ENCODE measurements at regions not wholly inside any gene's neighbourhood (a gene's known extent, or its start where the extent isn't known, plus 50 kb on each side); places are given as distances from the start of the nearest gene placed in this dataset.
A peak's percentile ranks its signal among the peaks of the same experiment; 100 is the strongest.
"Not testable (repeated sequence)": the region's sequence is repeated elsewhere in the genome, so short reads cannot be mapped to it uniquely, and the experiment has no call there.

DNA sequence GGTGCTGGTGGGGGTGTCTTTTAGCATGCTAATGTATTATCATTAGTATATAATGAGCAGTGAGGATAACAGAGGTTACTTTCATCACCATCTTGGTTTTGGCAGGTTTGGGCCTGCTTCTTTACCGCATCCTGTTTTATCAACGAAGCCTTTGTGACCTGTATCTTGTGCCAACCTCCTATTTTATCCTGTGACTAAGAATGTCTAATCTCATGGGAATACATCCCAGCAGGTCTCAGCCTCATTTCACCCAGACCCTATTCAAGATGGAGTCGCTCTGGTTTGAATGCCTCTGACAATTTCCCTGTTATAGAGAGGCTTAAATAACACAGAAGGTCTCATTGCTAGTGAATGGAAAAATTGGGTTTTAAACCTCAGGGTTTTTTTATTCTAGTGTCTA is 300.8 kb upstream of the PROX1 start:
- no peak for ATAC-seq

DNA sequence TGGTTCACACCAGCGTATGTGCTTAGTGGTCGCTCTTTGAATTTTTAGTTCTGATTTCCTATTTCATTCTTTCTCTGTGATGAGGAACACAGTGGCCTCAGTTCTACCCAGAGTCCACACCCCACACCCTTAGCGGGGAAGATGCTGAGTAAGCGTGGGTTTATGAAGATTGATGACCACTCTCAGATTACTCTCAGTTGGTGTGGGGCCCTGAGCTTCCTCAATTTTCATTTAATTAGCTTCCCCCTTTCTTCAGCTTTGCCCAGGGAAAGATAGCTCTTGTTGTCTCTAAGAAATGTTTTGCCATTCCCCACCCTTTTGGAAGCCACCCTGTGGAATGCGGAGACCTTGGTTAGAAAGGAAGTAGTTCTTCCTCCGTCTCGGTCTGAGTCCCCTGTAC is 299.9 kb upstream of the PROX1 start:
- no peak for ATAC-seq

DNA sequence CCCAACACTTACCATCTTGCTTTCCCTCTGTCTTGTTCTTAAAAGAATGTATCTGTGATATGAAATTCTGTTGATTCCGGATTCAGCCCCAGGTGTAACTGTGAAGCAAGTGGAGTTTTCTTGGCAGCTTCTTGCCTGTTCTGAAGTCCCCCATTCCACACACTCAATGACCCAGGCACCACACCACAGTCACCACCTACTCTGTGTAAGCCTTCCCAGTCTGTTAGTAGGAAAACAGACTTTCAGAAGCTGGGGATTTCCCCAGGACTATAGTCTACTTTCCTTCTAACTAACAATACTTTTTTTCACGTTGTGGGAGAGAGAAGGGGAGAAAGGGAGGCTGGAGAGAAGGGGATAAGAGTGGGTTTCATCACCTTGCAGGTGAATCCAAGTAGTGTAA is 299.1 kb upstream of the PROX1 start:
- ATAC-seq = peak; percentile 32

DNA sequence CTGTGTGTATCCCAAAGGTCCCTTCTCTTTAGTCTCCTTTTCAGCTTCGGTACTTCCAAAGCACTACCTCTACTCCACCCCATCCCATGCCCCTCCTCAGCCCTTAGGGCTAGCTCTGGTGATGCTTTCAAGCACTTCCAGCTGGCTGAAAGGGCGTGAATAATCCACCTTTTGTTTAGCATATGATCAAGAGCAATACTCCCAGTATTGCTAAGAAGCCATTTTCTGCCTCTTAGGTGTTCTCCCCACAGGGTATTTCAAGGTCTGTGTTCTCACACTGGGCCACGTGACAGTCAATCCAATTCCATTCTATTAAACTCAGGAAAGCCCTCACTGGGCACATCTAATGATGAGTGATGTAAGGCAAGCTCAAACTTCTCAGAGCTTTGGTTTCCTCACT is 298.5 kb upstream of the PROX1 start:
- peak; percentile 91 for ATAC-seq

DNA sequence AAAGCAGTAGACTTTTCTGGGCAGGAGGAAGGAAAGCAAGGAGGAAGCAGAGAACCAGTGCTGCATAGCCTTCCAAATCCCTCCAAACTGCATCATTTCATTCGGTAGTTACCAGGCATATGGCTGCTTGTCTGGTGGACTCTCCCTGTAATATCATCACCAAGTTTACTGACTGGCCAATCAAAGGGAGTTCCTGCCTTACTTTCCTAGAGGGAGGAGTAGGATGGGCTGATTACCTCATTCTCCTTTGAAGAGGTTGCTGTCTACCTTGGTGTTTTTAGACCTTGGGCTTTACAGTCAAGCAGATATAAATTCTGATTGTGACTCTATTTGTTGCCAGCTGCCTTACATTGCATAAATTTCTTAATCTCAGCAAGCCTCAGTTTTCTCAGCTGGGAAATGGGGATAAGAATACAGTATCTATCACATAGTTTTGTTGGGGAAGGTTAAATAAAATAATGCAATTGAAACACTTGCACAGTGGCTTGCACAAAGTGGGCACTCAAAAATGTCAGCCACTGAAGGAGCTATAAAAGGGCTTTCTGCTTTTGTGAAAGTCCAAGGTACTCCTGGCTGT is 297.3 kb upstream of the PROX1 start:
- ATAC-seq = no peak

DNA sequence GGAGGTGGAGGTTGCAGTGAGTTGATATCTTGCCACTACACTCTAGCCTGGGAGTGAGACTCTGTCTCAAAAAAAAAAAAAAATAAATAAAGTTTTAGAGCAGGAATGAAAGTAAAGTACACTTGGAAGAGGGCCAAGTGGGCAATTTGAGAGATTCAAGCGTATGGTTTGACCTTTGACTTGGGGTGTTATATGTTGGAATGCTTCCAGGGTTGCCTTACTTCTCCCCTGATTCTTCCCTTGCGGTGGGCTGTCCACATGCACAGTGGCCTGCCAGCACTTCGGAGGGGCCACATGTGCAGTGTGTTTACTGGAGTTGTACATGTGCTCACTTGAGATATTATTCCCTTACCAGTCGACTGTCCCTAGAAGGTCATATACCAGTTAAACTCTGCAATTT is 295.5 kb upstream of the PROX1 start:
- no peak for ATAC-seq

DNA sequence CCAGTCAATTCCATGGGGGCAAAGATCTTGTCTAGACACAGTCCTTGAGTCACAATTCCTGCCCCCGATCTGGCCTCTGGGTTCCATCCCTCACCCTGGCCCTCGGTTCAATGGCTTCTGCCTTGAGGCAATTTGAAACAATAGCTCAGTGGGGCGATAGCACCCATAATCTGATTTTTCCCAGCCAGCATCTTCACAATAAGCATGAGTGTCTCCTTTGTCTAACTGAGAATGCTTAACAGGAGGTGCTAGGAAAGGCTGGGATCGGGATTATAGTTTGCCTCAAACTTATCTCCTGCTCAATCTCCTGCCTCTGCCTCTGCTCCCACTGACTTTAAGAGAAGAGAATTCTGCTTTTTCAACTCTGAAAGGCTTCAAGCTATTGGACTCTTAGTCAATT is 293.9 kb upstream of the PROX1 start:
- no peak for ATAC-seq

DNA sequence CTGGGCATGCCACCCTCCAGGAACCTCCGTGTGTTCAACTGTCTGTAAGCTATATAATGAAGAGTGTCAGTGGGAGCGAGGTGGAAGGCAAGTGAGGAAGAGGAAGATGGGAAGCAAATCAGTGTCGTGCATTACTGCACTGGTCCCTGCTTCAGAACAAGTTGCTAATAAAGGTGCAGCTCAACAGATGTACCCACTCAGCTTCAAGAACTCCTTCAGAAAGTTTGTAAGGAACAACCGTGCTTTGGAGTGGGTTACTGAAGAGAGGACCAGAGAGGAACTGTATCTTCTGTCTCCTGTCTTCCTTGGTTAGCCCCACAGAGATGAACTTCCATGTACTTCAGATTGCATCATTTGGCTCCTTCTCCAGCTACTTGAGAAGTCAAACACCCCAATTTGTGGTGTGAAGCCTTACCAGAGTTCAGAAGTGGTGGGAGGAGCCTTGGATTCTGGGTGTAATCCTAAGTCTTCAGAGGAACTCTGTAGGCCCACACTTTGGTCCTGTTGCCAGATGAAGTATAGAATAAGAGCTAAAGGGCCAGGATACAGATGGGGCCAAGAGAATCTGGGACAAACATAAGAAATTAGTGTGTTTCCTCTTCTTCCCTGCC is 290.5 kb upstream of the PROX1 start:
- ATAC-seq = no peak

DNA sequence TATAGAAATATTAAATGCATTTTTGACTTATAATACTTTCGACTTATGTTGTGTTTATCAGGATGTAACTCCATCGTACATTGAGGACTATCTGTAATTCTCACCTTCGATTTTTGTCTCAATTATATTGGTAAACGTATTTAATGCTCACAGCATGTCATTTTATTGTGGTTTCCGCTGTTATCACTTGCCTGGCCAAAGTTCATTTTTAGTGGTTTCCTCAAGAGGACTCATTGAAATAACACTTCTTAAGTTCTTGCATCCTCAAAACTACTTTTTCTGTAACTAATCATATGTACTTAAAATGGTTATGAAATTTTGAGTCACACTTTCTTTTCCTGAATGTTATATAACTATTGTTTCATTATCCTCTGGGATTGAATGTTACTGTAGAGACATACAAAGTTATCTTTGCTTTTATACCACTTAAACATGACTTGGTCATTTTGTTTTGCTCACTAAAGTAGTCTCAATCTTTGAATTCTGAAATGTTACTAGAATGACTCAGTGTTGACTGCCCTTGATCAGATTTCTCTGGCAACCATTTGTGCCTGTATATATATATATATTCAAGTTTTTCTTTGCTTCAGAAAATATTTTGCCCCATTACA is 289.6 kb upstream of the PROX1 start:
- ATAC-seq = no peak

DNA sequence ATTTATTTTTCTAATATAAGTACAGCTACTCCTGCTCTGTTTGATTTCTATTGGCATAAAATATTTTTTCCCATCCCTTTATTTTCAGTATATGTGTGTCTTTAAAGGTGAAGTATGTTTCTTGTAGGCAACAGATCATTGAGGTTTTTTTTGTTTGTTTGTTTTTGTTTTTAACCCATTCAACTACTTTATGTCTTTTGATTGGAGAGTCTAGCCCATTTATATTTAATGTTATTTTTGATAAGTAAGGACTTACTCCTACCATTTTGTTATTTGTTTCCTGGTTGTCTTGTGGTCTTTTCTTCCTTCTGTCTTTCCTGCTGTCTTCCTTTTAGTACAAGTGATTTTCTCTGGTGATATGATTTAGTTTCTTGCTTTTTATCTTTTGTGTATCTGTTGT is 285.1 kb upstream of the PROX1 start:
- ATAC-seq = no peak

DNA sequence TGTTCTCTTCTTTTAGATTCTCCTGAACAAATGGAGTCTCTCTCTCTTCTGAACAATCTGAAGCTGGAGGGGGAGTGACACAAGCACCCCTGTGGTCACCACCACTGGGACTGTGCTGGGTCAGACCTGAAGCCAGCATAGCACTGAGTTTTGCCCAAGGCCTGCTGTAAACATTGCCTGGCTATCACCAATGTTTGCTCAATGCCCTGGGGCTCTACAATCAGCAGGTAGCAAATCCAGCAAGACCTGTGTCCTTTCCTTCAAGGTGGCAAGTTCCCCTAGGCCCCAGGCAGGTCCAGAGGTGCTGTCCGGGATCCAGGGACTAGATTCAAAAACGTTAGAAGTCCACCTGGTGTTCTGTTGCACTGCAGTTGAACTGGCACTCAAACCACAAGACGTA is 282.8 kb upstream of the PROX1 start:
- no peak for ATAC-seq

DNA sequence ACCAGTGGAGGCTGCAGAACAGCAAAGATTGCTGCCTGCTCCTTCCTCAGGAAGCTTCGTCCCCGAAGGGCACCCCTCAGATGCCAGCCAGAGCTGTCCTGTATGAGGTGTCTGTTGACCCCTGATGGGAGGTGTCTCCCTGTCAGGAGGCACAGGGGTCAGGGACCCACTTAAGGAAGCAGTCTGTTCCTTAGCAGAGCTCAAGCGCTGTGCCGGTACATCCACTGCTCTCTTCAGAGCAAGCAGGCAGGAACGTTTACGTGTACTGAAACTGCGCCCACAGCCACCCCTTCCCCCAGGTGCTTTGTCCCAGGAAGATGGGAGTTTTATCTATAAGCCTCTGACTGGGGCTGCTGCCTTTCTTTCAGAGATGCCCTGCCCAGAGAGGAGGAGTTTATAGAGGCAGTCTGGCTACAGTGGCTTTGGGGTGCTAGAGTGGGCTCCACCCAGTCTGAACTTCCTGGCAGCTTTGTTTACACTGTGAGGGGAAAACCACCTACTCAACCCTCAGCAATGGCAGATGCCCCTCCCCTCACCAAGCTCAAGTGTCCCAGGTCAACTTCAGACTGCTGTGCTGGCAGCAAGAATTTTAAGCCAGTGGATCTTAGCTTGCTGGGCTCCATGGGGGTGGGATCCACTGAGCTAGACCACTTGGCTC is 275.8 kb upstream of the PROX1 start:
- ATAC-seq = not testable (repeated sequence)

DNA sequence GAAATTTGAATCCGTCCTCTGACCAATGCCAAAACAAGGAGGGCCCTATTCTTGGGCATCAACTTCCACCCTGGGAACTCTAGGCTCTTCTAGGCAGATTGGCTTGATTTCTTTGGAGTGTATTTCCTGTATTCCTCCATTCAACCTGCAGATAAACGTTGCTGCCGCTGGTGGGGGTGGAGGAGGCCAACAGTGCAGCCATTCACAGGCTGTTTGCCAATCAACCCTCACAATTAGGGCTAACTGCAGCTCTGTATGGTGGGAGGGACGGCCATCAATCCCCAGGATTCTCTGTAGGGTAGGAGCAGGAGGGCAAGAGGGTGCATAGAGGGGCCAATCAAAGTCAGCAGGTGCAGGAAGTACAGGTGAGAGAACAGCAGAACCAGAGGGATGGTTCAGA is 273.1 kb upstream of the PROX1 start:
- ATAC-seq = no peak

DNA sequence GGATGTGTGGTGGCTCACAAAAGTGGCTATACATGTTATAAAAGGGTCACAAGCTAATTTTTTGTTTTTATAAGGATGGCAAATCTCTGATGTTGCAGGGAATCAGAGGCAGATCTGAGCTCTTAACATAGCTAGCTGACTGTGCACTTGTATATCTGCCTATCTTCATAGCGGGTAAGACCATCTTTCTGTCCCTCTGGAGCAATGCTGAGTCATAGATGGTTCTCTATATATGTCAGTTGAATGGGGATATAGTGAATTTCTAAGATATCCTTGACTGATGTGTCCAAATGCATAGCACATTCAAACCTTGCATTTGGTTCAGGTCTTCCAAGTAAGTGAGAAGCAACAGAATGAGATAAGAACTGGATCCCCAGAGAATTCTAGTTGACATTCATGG is 272.6 kb upstream of the PROX1 start:
- no peak for ATAC-seq

DNA sequence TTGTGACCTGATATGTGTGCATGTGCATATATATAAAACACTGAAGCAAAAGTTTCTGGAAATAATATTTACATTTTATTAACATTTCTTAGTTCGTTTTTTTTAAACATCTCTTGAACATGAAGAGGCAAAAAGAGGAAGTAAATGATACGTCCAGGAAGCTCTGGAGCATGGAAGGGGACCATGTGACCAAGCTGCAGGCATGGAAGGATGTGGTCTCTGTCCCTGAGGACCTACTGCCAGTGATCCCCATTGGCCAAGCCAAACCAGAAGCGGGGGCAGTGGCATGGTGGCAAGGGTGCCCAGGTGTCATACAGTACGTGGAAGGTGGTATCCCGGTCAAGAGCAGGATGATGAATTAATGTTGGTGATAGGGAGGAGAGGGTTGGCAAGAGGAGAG is 268.3 kb upstream of the PROX1 start:
- no peak for ATAC-seq

DNA sequence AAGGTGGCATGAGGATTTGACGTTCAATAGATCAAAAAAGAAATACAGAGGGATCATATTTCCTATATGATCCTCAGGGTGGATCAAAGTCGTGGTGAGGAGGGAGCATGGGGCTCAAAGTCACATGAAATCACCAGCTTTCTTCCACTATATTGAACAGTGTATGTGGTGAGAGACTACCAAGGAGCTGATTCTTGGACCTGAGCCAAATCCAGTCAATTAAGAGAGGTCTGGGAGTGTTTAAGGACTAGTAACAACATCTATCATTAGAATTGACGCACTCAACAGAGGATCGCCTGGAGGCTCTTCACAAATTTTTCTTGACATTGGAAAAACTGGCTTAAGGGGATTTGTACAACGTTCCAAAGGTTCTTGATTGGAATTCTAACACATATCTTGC is 267.7 kb upstream of the PROX1 start:
- no peak for ATAC-seq

DNA sequence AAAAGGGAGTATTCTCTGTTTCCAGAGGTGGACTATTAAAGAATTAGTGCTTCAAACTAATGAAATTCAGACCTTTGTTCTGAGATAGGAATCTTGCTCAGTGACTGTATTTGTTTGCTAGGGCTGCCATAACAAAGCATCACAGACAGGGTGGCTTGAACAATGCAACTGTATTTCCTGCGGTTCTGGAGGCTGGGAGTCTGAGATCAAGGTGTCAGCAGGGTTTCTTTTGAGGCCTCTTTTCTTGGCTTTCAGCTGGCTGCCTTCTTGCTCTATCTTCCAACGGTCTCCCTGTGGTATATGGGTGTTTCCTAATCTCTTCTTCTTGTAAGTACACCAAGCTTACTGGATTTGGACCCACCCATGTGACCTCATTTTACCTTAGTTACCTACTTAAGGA is 264.6 kb upstream of the PROX1 start:
- no peak for ATAC-seq

DNA sequence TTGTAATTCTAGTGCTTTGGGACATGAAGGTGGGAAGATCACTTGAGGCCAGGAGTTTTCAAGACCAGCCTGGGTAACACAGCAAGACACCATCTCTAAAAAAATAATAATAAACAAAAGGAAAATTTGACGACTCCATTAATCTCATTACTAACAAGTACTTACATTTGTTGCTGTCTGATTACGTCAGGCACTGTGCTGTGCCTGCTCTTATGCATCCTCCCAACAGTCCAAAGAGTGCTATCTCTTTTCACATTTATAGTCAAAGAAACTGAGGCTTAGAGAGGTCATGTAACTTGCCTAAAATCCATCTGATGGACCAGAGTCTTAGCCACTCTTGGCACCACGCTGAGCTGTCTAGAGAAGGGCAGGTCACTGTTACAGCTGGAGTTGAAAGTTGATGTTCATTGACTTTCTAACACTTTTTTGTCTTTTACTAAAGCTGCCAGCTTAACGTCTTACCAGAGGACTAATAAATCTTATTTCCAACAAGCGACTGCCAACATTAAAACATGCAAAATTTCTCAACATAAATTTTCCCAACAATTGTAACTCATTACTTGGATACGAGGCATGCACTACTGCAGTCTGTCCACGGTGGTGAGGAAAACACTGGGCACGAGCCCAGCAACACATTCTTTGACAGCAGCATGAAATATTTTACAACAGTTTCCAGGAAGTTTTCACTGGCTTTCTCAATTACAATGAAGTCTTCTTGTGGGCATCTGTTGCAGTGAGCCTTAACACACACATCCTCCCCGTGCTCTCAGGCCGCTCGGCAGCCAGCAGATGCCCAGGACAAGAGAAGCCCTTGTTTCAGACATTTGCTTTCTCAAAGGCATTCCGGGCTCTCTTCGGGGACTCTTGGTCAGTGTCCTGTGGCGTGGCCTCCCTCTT is 262.9 kb upstream of the PROX1 start:
- ATAC-seq = no peak

DNA sequence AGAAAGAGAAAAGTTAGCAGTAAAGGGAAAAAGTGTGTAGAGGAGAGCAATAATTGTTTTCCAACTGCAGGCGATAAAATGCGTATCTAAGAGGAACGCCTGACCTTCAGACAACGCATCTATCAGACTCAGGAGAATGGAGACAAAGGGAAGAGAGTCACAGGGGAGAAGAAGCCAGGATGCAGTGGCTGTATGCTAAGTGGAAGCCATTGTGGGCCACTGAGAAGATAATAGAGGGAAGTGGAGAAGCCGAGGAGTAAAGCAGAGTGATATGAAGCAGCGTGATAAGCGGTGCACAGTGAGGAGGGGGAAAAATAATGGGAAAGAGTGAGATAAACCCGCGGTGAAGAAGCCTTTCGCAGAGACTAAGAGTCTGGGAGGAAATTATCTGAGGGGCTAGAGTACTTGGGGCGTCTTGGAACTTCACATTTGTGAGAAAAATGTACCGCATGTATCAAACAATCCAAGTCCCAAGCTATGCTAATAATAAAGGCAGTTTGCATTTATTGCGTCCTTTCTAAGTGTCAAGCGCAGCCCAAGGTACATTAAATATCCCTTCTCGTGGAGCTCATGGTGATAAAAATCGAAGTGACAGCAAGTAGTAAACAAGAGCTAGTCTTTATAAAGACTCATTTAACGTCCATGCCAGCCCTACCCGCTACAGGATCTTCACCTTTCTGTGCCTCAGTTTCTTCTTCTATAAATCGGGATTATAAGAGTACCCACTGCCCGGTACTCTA is 259.8 kb upstream of the PROX1 start:
- ATAC-seq = no peak

DNA sequence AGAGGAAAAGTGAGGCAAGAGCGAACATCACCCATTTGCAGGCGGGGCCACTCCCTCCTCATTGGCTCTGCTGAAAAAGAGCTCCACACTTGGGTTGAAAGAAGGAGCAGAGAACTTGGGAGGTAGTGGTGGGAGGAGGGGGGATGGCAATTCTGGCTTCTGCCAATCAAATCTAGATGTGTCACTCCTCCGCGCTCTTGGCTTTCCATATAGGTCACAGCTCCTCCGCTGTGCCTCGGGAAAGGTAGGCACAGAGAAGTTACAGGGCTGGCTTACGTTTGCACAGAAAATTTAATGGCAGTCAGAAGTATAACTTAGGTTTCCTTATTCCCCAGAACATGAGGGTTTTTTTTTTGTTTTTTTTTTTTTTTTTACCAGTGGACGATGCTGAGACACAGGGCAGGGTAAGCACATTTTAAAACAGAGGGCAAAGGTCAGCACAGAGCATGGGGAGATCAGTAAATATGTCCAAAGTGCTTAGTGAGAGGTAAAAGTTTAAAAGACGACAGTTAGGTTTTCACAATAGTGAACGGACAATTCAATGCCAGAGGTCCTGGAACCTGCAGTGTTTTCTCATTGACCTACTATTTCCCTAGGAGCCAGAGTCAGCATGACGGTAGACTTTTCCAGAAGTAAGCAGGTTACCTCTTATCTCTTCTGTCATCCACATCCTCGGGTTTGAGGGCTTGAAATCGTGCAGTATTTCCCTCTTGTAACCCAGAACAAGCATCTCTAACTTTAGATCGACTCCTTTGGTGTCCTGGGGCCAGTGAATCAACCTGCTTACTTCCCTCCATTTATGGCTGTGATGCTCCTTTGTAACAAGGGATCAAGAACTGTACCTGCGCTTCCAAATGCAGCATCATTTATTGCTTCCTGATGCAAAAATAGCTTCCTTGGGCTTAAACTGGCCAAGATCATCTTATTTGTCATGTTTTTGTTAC is 258.9 kb upstream of the PROX1 start:
- no peak for ATAC-seq

DNA sequence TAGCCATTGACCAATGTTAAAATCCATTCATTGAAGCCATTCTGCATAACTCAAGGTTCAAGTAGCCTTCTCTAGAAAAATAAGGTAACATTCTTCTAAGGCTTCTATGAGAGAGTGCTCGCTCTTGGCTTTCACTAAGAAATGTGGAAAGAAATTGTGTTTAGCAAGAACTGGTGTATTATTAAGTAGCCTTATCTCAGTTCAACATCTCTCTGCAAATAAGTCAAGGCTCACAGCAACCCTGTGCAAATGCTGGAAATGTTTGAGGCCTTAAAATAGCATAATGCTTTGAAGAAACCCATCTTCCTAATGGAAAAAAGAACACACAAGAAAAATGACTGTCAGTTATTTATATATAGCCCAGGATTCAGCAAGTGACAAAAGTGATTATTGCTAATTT is 254.1 kb upstream of the PROX1 start:
- no peak for ATAC-seq

All from esophagus mucosa (tissue), 1 donor.